ENCODE measurements at regions not wholly inside any gene's neighbourhood (a gene's known extent, or its start where the extent isn't known, plus 50 kb on each side); places are given as distances from the start of the nearest gene placed in this dataset.

GRCh38 chr1:218848009-218848408 is 325.7 kb upstream of the LYPLAL1 start (continued):
- no peak for TF ChIP-seq NR2C1 (IDR thresholded peaks at IDR 0.05)
- no peak for TF ChIP-seq CUX1 (IDR thresholded peaks at IDR 0.05; ENCODE audit: insufficient replicate concordance, low read depth, low read length)
- no peak for TF ChIP-seq ZZZ3 (IDR thresholded peaks at IDR 0.05; ENCODE audit: control insufficient read depth, insufficient read length, low read depth)
- no peak for TF ChIP-seq TCF3 (IDR thresholded peaks at IDR 0.05; ENCODE audit: borderline replicate concordance, insufficient read depth, low read depth, low read length)
- TF ChIP-seq CBX5 (IDR thresholded peaks at IDR 0.05; ENCODE audit: low read depth), result no peak
- TF ChIP-seq MTA3 (IDR thresholded peaks at IDR 0.05; ENCODE audit: borderline replicate concordance, low read length), result no peak
- TF ChIP-seq CHD4 (IDR thresholded peaks at IDR 0.05), result no peak
- TF ChIP-seq NR2F1 (conservative IDR thresholded peaks at IDR 0.05), result no peak
- no peak for TF ChIP-seq GATAD2B (conservative IDR thresholded peaks at IDR 0.05; ENCODE audit: low read depth)
- TF ChIP-seq YBX1 (IDR thresholded peaks at IDR 0.05), result no peak

GRCh38 chr1:218850367-218850766 is 323.3 kb upstream of the LYPLAL1 start:
- CTCF ChIA-PET, result no interaction called here
- Histone ChIP-seq H3K27ac (ENCODE audit: control insufficient read depth, insufficient read depth) (no peak overlapping the region), H3K27me3 (replicated peaks in 1 of 2; ENCODE audit: control insufficient read depth in 2 of 2, insufficient read depth in 2 of 2, low read length in 1 of 2) (no peaks in the 10 kb centered on the region), H3K9me3 (replicated peaks; ENCODE audit: control insufficient read depth, insufficient read depth, low read length) (no peaks in the 10 kb centered on the region), H4K20me1 (ENCODE audit: control insufficient read depth, insufficient read depth) (no peaks in the 10 kb centered on the region), H3K79me2 (ENCODE audit: control insufficient read depth, insufficient read depth, low read length) (no peaks in the 10 kb centered on the region), H3K4me3 (no peak overlapping the region), H3K4me1 (ENCODE audit: control insufficient read depth, insufficient read depth, low read length) (no peaks in the 10 kb centered on the region), H2AFZ (ENCODE audit: control insufficient read depth, low read depth, low read length) (no peak overlapping the region), H3K4me2 (ENCODE audit: control insufficient read depth, insufficient read depth) (no peak overlapping the region), H3K36me3 (ENCODE audit: control insufficient read depth in 2 of 2, insufficient read depth in 2 of 2, low read length in 1 of 2) (no peaks in the 10 kb centered on the region), H3K9ac (ENCODE audit: control insufficient read depth, insufficient read depth, low read length) (no peak overlapping the region)
- no peak for DNase-seq (ENCODE audit: low read depth, low spot score)
- FAIRE-seq, result no peak
- SMC1A ChIA-PET (ENCODE audit: uncharacterized antibody, unreplicated experiment), result no interaction called here
- POLR2A ChIA-PET, result no interaction called here
- no peak for ATAC-seq
- no TSS peak for BruUV-seq (replicated peaks)
- 21% methylated on average over 2 of the region's 2 CpGs for WGBS (ENCODE audit: insufficient coverage, insufficient replicate concordance, low lambda C conversion rate, missing lambda C conversion rate)
- RAD21 ChIA-PET (ENCODE audit: unreplicated experiment), result no interaction called here
- in situ Hi-C loops (cut with MboI), result no loop called here
- intact Hi-C loops (cut with micrococcal nuclease; ENCODE audit: unreplicated experiment), result no loop called here
- no peak for TF ChIP-seq CEBPB (IDR thresholded peaks at IDR 0.05; ENCODE audit: borderline replicate concordance in 1 of 2, low read depth in 2 of 2, low read length in 2 of 2)
- no peak for TF ChIP-seq CBX5 (IDR thresholded peaks at IDR 0.05; ENCODE audit: low read depth)
- no peak for TF ChIP-seq CEBPZ (IDR thresholded peaks at IDR 0.05; ENCODE audit: low read depth, low read length)
- no peak for TF ChIP-seq DPF2 (IDR thresholded peaks at IDR 0.05)
- TF ChIP-seq ETV6 (conservative IDR thresholded peaks at IDR 0.05 in 1 of 2, IDR thresholded peaks at IDR 0.05 in 1 of 2; ENCODE audit: borderline replicate concordance in 1 of 2, low read depth in 1 of 2), result no peak
- no peak for TF ChIP-seq HCFC1 (IDR thresholded peaks at IDR 0.05; ENCODE audit: low read length)

Data from GM12878 (cell line).